Peyer's patch (tissue), 4 donors: ENCODE measurements at regions not wholly inside any gene's neighbourhood (a gene's known extent, or its start where the extent isn't known, plus 50 kb on each side); places are given as distances from the start of the nearest gene placed in this dataset.

Experiments
- POLR2A ChIP-seq, 2 donors: fragments of 450-650 bp; IDR thresholded peaks; one replicate each; pipeline ENCODE4 v1.5.1; 2017; ENCODE audit warnings: antibody characterized with exemption in 2 of 2, mild to moderate bottlenecking in 2 of 2, moderate library complexity in 2 of 2
- TF ChIP-seq, protein P1 (sequence below), 6 experiments: fragments of 450-650 bp in 4 of 6; fragments of 200-600 bp in 2 of 6; sonication (generic) in 1 of 6; IDR thresholded peaks; one replicate each; pipeline ENCODE4 v1.5.1; 2017 to 2019; ENCODE audit warnings: antibody characterized with exemption in 6 of 6, mild to moderate bottlenecking in 3 of 6, moderate library complexity in 1 of 6

DNA sequence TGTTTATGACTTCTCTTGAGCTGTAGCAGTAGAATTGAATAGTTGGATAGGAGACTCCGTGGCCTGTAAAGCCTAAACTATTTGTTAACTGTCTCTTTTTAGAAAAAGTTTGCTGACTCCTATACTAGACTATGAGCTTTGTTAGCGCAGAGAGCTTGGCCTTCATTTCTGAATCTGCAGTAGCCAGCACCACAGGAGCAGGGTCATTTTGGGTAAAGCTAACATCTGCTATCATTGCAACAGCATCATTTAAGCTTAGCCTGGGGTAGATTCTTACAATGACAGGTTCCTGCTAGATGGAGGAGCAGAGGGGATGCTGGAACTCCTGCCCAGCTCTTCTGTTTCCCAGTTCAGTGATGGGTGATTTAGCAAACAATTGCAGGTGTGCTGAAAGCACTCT lies 133.7 kb upstream of the ASTN2 start:
- TF ChIP-seq, protein P1, sequence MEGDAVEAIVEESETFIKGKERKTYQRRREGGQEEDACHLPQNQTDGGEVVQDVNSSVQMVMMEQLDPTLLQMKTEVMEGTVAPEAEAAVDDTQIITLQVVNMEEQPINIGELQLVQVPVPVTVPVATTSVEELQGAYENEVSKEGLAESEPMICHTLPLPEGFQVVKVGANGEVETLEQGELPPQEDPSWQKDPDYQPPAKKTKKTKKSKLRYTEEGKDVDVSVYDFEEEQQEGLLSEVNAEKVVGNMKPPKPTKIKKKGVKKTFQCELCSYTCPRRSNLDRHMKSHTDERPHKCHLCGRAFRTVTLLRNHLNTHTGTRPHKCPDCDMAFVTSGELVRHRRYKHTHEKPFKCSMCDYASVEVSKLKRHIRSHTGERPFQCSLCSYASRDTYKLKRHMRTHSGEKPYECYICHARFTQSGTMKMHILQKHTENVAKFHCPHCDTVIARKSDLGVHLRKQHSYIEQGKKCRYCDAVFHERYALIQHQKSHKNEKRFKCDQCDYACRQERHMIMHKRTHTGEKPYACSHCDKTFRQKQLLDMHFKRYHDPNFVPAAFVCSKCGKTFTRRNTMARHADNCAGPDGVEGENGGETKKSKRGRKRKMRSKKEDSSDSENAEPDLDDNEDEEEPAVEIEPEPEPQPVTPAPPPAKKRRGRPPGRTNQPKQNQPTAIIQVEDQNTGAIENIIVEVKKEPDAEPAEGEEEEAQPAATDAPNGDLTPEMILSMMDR (IDR thresholded peaks at IDR 0.05), result no peak
- no peak for TF ChIP-seq POLR2A (IDR thresholded peaks at IDR 0.05)
